Breast epithelium (tissue), 4 donors: ENCODE measurements at regions not wholly inside any gene's neighbourhood (a gene's known extent, or its start where the extent isn't known, plus 50 kb on each side); places are given as distances from the start of the nearest gene placed in this dataset.

Source experiments
- DNase-seq, 2 donors: peaks; one replicate each; pipeline ENCODE4 v3.0.0-alpha.2; 2019; ENCODE audit warnings: low spot score in 2 of 2
- H3K27ac ChIP-seq, 2 donors: fragments of 200-600 bp; sonication (generic) in 1 of 2; one replicate each; pipeline ENCODE4 v1.5.1; 2016 to 2019; ENCODE audit warnings: mild to moderate bottlenecking in 1 of 2
- H3K27me3 ChIP-seq, 2 donors: fragments of 200-600 bp; sonication (generic) in 1 of 2; one replicate each; pipeline versions ENCODE4 v1.5.1 to v1.6.0; 2017 to 2019; ENCODE audit warnings: control low read depth in 1 of 2, mild to moderate bottlenecking in 1 of 2
- H3K36me3 ChIP-seq: fragments of 200-600 bp; one replicate; pipeline ENCODE4 v1.5.1; 2019
- H3K4me1 ChIP-seq, 2 donors: fragments of 200-600 bp; sonication (generic); one replicate each; pipeline ENCODE4 v1.5.1; 2016 to 2019; ENCODE audit warnings: control low read depth in 1 of 2
- H3K4me3 ChIP-seq, 3 donors: fragments of 200-600 bp; sonication (generic); 1 replicate in 2 of 3; 2 replicates in 1 of 3; pipeline ENCODE4 v1.5.1; 2016 to 2019; ENCODE audit warnings: mild to moderate bottlenecking in 3 of 3, moderate library complexity in 2 of 3
- H3K9me3 ChIP-seq, 2 donors: fragments of 200-600 bp; sonication (generic) in 1 of 2; one replicate each; pipeline ENCODE4 v1.5.1; 2016 to 2019; ENCODE audit warnings: control low read depth in 1 of 2
- CTCF ChIP-seq, 3 donors: fragments of 450-650 bp; IDR thresholded peaks; one replicate each; pipeline ENCODE4 v1.5.1; 2016 to 2017; ENCODE audit warnings: antibody characterized with exemption in 3 of 3, mild to moderate bottlenecking in 3 of 3, moderate library complexity in 3 of 3
- POLR2A ChIP-seq: fragments of 450-650 bp; IDR thresholded peaks from one replicate; pipeline ENCODE4 v1.6.1; 2016; ENCODE audit warnings: antibody characterized with exemption, mild to moderate bottlenecking, moderate library complexity
- POLR2AphosphoS5 ChIP-seq, 3 donors: sonication (generic); formaldehyde crosslinking; IDR thresholded peaks; one replicate each; pipeline ENCODE4 v1.6.1; 2017; ENCODE audit warnings: antibody characterized with exemption in 3 of 3
- intact Hi-C: fragments of 100-400 bp; cut with DNase I; formaldehyde crosslinking; loops from one replicate; pipeline ENCODE4 v1.15.1; 2023; ENCODE audit warnings: low total_unique reads

GRCh38 chr16:35746281-35746962, 2287.0 kb downstream of the TP53TG3F start:
- TF ChIP-seq POLR2AphosphoS5 (IDR thresholded peaks at IDR 0.05) (no peak), CTCF (IDR thresholded peaks at IDR 0.05) (no peak), POLR2A (no peak)
- Histone ChIP-seq H3K27me3 (no peaks in the 10 kb centered on the region), H3K27ac (no peak overlapping the region), H3K4me1 (no peaks in the 10 kb centered on the region), H3K36me3 (no peaks in the 10 kb centered on the region), H3K9me3 (peaks cover 47 to 67% of the 10 kb centered on the region in 2 donors), H3K4me3 (no peak overlapping the region)
- intact Hi-C loops = no loop called here
- DNase-seq = no peak

GRCh38 chr16:35746963-35747657, 2287.7 kb downstream of the TP53TG3F start:
- no peaks in the 10 kb centered on the region for H3K36me3 ChIP-seq
- intact Hi-C loops = no loop called here
- TF ChIP-seq CTCF (IDR thresholded peaks at IDR 0.05) (no peak), POLR2AphosphoS5 (IDR thresholded peaks at IDR 0.05) (no peak), POLR2A (no peak)
- H3K4me1 ChIP-seq = no peaks in the 10 kb centered on the region
- H3K9me3 ChIP-seq = peaks cover 48 to 73% of the 10 kb centered on the region in 2 donors
- H3K27ac ChIP-seq = no peak overlapping the region
- no peaks in the 10 kb centered on the region for H3K27me3 ChIP-seq
- no peak overlapping the region for H3K4me3 ChIP-seq
- no peak for DNase-seq

GRCh38 chr16:35747658-35748455, 2288.4 kb downstream of the TP53TG3F start:
- Histone ChIP-seq H3K27ac (no peak overlapping the region), H3K9me3 (peaks cover 55 to 73% of the 10 kb centered on the region in 2 donors), H3K4me1 (no peaks in the 10 kb centered on the region), H3K36me3 (no peaks in the 10 kb centered on the region), H3K4me3 (no peak overlapping the region), H3K27me3 (no peaks in the 10 kb centered on the region)
- intact Hi-C loops = no loop called here
- no peak for TF ChIP-seq POLR2AphosphoS5 (IDR thresholded peaks at IDR 0.05)
- TF ChIP-seq CTCF (IDR thresholded peaks at IDR 0.05) = no peak
- TF ChIP-seq POLR2A = no peak
- DNase-seq = no peak

- DNase-seq = no peak
These were observed 2289.3 kb downstream of the TP53TG3F start for GRCh38 chr16:35748621-35749252.

More at GRCh38 chr16:35748621-35749252, 2289.3 kb downstream of the TP53TG3F start:
- H3K27me3 ChIP-seq = no peaks in the 10 kb centered on the region
- peaks cover 55 to 72% of the 10 kb centered on the region in 2 donors for H3K9me3 ChIP-seq
- TF ChIP-seq POLR2A (no peak), POLR2AphosphoS5 (IDR thresholded peaks at IDR 0.05) (no peak), CTCF (IDR thresholded peaks at IDR 0.05) (no peak)
- intact Hi-C loops = no loop called here
- no peak overlapping the region for H3K4me3 ChIP-seq
- H3K27ac ChIP-seq = no peak overlapping the region
- H3K4me1 ChIP-seq = no peaks in the 10 kb centered on the region
- H3K36me3 ChIP-seq = no peaks in the 10 kb centered on the region
